PC-9 (cell line): ENCODE measurements at regions not wholly inside any gene's neighbourhood (a gene's known extent, or its start where the extent isn't known, plus 50 kb on each side); places are given as distances from the start of the nearest gene placed in this dataset.

Experiments used
- BruUV-seq: library from RNA; stranded (reverse); fragments of 400-500 nt; replicated peaks from 2 replicates; lab custom pipeline; 2021; lab: Mats Ljungman, UMichigan
- CTCF ChIA-PET: fragments of 300-600 bp; sonication (Branson Sonifier 250); formaldehyde crosslinking; loops from one replicate; lab custom pipeline; 2022; ENCODE audit warnings: antibody characterized with exemption; lab: Charles Lee
- POLR2A ChIA-PET: fragments of 300-600 bp; sonication (Branson Sonifier 250); formaldehyde crosslinking; loops from one replicate; lab custom pipeline; 2022; ENCODE audit warnings: antibody characterized with exemption; ENCODE audit not compliant: unreplicated experiment; lab: Charles Lee
- DNase-seq, 2 experiments: peaks; one replicate each; pipeline versions ENCODE4 v3.0.0 to v3.0.0-alpha.2; 2015 to 2022; ENCODE audit warnings: mixed read lengths in 1 of 2
- H2AFZ ChIP-seq: fragments of 200-600 bp; sonication (generic); 2 replicates; pipeline ENCODE4 v1.8.1; 2017; ENCODE audit warnings: antibody characterized with exemption
- H3F3A ChIP-seq: fragments of 200-600 bp; sonication (generic); 2 replicates; pipeline ENCODE4 v1.8.1; 2017; ENCODE audit warnings: antibody characterized with exemption, mild to moderate bottlenecking, low read depth; ENCODE audit not compliant: insufficient read depth
- H3K27ac ChIP-seq: fragments of 200-600 bp; sonication (generic); 2 replicates; pipeline ENCODE4 v1.6.1; 2016; ENCODE audit warnings: mixed run types
- H3K27me3 ChIP-seq: fragments of 200-600 bp; sonication (generic); 2 replicates; pipeline ENCODE4 v1.6.1; 2016; ENCODE audit warnings: low read depth, mixed run types; ENCODE audit not compliant: insufficient read depth
- H3K36me3 ChIP-seq: fragments of 200-600 bp; sonication (generic); 2 replicates; pipeline ENCODE4 v1.6.1; 2016; ENCODE audit warnings: low read depth, mixed run types
- H3K4me1 ChIP-seq: fragments of 200-600 bp; sonication (generic); replicated peaks from 2 replicates; pipeline ENCODE4 v1.6.1; 2016; ENCODE audit warnings: mixed run types; ENCODE audit not compliant: insufficient read depth
- H3K4me2 ChIP-seq: fragments of 200-600 bp; sonication (generic); 2 replicates; pipeline ENCODE4 v1.6.1; 2017; ENCODE audit warnings: mixed run types
- H3K4me3 ChIP-seq: fragments of 200-600 bp; sonication (generic); 2 replicates; pipeline ENCODE4 v1.6.1; 2016; ENCODE audit warnings: mixed run types
- H3K79me2 ChIP-seq: fragments of 200-600 bp; sonication (generic); 2 replicates; pipeline ENCODE4 v1.6.1; 2017; ENCODE audit warnings: low read depth, mixed run types
- H3K9me2 ChIP-seq: fragments of 200-600 bp; sonication (generic); 2 replicates; pipeline ENCODE4 v1.8.1; 2017; ENCODE audit warnings: mild to moderate bottlenecking; ENCODE audit not compliant: insufficient read depth
- H3K9me3 ChIP-seq: fragments of 200-600 bp; sonication (generic); 2 replicates; pipeline ENCODE4 v1.8.1; 2016; ENCODE audit warnings: low read depth; ENCODE audit not compliant: insufficient read depth
- H4K20me1 ChIP-seq: fragments of 200-600 bp; sonication (generic); 2 replicates; pipeline ENCODE4 v1.8.1; 2017; ENCODE audit not compliant: insufficient read depth
- CTCF ChIP-seq: fragments of 200-600 bp; sonication (generic); conservative IDR thresholded peaks from 2 replicates; pipeline ENCODE4 v1.6.1; 2017; ENCODE audit warnings: mixed run types, antibody characterized with exemption, mild to moderate bottlenecking, moderate library complexity
- EZH2 ChIP-seq: fragments of 200-600 bp; sonication (generic); IDR thresholded peaks from 2 replicates; pipeline ENCODE4 v1.8.0; 2017; ENCODE audit warnings: antibody characterized with exemption, low read depth
- intact Hi-C: fragments of 100-400 bp; cut with micrococcal nuclease; formaldehyde crosslinking; loops from one replicate; pipeline ENCODE4 v1.10.0; 2022; ENCODE audit not compliant: unreplicated experiment

- no peaks in the 10 kb centered on the region for H3K9me2 ChIP-seq
- DNase-seq, result no peak
- no peaks in the 10 kb centered on the region for H3K79me2 ChIP-seq
- H3F3A ChIP-seq, result no peaks in the 10 kb centered on the region
- intact Hi-C loops, result no loop called here
- no TSS peak for BruUV-seq
- ChIA-PET CTCF (no interaction called here), POLR2A (no interaction called here)
- no peak overlapping the region for H3K4me3 ChIP-seq
- no peak overlapping the region for H3K4me2 ChIP-seq
- H3K4me1 ChIP-seq, result no peaks in the 10 kb centered on the region
- no peaks in the 10 kb centered on the region for H3K9me3 ChIP-seq
- no peak overlapping the region for H2AFZ ChIP-seq
- H3K36me3 ChIP-seq, result no peaks in the 10 kb centered on the region
- H3K27ac ChIP-seq, result no peak overlapping the region
- no peaks in the 10 kb centered on the region for H3K27me3 ChIP-seq
- no peak for TF ChIP-seq CTCF
- TF ChIP-seq EZH2, result no peak
- no peaks in the 10 kb centered on the region for H4K20me1 ChIP-seq
Observed at GRCh38 chr15:96406291-96406690, 75.8 kb downstream of the NR2F2 start.

- H3F3A ChIP-seq, result no peaks in the 10 kb centered on the region
- no peaks in the 10 kb centered on the region for H3K36me3 ChIP-seq
- no peak overlapping the region for H3K4me3 ChIP-seq
- no peak overlapping the region for H2AFZ ChIP-seq
- H3K27ac ChIP-seq, result no peak overlapping the region
- ChIA-PET CTCF (no interaction called here), POLR2A (no interaction called here)
- DNase-seq, result no peak
- no peak overlapping the region for H3K4me2 ChIP-seq
- no peaks in the 10 kb centered on the region for H3K9me3 ChIP-seq
- BruUV-seq, result no TSS peak
- no peak for TF ChIP-seq CTCF
- no peak for TF ChIP-seq EZH2
- H3K9me2 ChIP-seq, result no peaks in the 10 kb centered on the region
- no peaks in the 10 kb centered on the region for H3K79me2 ChIP-seq
- no peaks in the 10 kb centered on the region for H3K4me1 ChIP-seq
- H4K20me1 ChIP-seq, result no peaks in the 10 kb centered on the region
- intact Hi-C loops, result no loop called here
- H3K27me3 ChIP-seq, result peaks cover 3% of the 10 kb centered on the region; the same call in 1 of the 2 replicates
Observed at GRCh38 chr15:96406701-96407100, 76.2 kb downstream of the NR2F2 start.

- no peak overlapping the region for H3K4me3 ChIP-seq
- H3K27ac ChIP-seq, result no peak overlapping the region
- ChIA-PET CTCF (no interaction called here), POLR2A (no interaction called here)
- no peaks in the 10 kb centered on the region for H3K36me3 ChIP-seq
- DNase-seq, result no peak
- H3K27me3 ChIP-seq, result peaks cover 5% of the 10 kb centered on the region; the same call in 1 of the 2 replicates
- H3K79me2 ChIP-seq, result no peaks in the 10 kb centered on the region
- no TSS peak for BruUV-seq
- H3K4me1 ChIP-seq, result no peaks in the 10 kb centered on the region
- H3K4me2 ChIP-seq, result no peak overlapping the region
- H3K9me2 ChIP-seq, result no peaks in the 10 kb centered on the region
- H2AFZ ChIP-seq, result no peak overlapping the region
- TF ChIP-seq EZH2 (no peak), CTCF (no peak)
- H3K9me3 ChIP-seq, result no peaks in the 10 kb centered on the region
- intact Hi-C loops, result no loop called here
- no peaks in the 10 kb centered on the region for H4K20me1 ChIP-seq
- H3F3A ChIP-seq, result no peaks in the 10 kb centered on the region
Observed at GRCh38 chr15:96407482-96407881, 77.0 kb downstream of the NR2F2 start.
